Natural killer cell (primary cell): ENCODE measurements at regions not wholly inside any gene's neighbourhood (a gene's known extent, or its start where the extent isn't known, plus 50 kb on each side); places are given as distances from the start of the nearest gene placed in this dataset.

Source experiments
- ATAC-seq, 3 donors: fragments of 150-1000 bp in 2 of 3; fragments of 200-7000 bp in 1 of 3; cut with Tn5 transposase; 1 replicate in 1 of 3; 2 replicates in 2 of 3; pipeline ENCODE4 v1.10.0; 2021; ENCODE audit warnings: mild to moderate bottlenecking in 2 of 3, moderate library complexity in 2 of 3
- DNase-seq, 2 donors: peaks; one replicate each; pipeline versions ENCODE4 v3.0.0 to v3.0.0-alpha.2; 2013 to 2021; ENCODE audit warnings: mixed read lengths in 1 of 2
- H3K27ac ChIP-seq: one replicate; pipeline ENCODE4 v1.5.1; 2013; ENCODE audit warnings: mild to moderate bottlenecking, low read length
- H3K27me3 ChIP-seq: one replicate; pipeline ENCODE4 v1.6.1; 2013; ENCODE audit warnings: low read length; ENCODE audit not compliant: control insufficient read depth, insufficient read depth
- H3K36me3 ChIP-seq: one replicate; pipeline ENCODE4 v1.6.1; 2013; ENCODE audit warnings: low read length; ENCODE audit not compliant: control insufficient read depth, insufficient read depth
- H3K4me1 ChIP-seq: one replicate; pipeline ENCODE4 v1.6.1; 2013; ENCODE audit warnings: low read length; ENCODE audit not compliant: control insufficient read depth, insufficient read depth
- H3K4me3 ChIP-seq: one replicate; pipeline ENCODE4 v1.5.1; 2013; ENCODE audit warnings: low read length
- H3K9me3 ChIP-seq: one replicate; pipeline ENCODE4 v1.6.1; 2013; ENCODE audit warnings: low read length; ENCODE audit not compliant: control insufficient read depth, insufficient read depth
- H3K27ac Mint-ChIP-seq, 2 donors: one replicate each; pipeline ENCODE4 v1.8.0; 2022; ENCODE audit warnings: mild to moderate bottlenecking in 2 of 2, mixed read lengths in 2 of 2, moderate library complexity in 1 of 2
- H3K27me3 Mint-ChIP-seq, 2 donors: one replicate each; pipeline ENCODE4 v1.8.0; 2022; ENCODE audit warnings: low read depth in 2 of 2, mixed read lengths in 2 of 2
- H3K36me3 Mint-ChIP-seq: one replicate; pipeline ENCODE4 v1.8.0; 2022; ENCODE audit warnings: mixed read lengths
- H3K4me1 Mint-ChIP-seq, 2 donors: one replicate each; pipeline ENCODE4 v1.8.0; 2022; ENCODE audit warnings: mixed read lengths in 2 of 2
- H3K4me3 Mint-ChIP-seq: one replicate; pipeline ENCODE4 v1.8.0; 2022; ENCODE audit warnings: mild to moderate bottlenecking, moderate library complexity, mixed read lengths
- H3K9me3 Mint-ChIP-seq, 2 donors: one replicate each; pipeline ENCODE4 v1.8.0; 2022; ENCODE audit warnings: mixed read lengths in 2 of 2
- CTCF ChIP-seq: fragments of 200-600 bp; IDR thresholded peaks from one replicate; pipeline ENCODE4 v1.8.0; 2022; ENCODE audit warnings: antibody characterized with exemption
- WGBS: methylation state at CpG from one replicate; pipeline ENCODE4 v1.1.7; 2013; ENCODE audit warnings: missing lambda C conversion rate; ENCODE audit not compliant: insufficient coverage; 5-methylcytosine and 5-hydroxymethylcytosine counted together
- intact Hi-C: fragments of 100-400 bp; cut with micrococcal nuclease; formaldehyde crosslinking; loops from one replicate; pipeline ENCODE4 v1.14.2; 2022

DNA sequence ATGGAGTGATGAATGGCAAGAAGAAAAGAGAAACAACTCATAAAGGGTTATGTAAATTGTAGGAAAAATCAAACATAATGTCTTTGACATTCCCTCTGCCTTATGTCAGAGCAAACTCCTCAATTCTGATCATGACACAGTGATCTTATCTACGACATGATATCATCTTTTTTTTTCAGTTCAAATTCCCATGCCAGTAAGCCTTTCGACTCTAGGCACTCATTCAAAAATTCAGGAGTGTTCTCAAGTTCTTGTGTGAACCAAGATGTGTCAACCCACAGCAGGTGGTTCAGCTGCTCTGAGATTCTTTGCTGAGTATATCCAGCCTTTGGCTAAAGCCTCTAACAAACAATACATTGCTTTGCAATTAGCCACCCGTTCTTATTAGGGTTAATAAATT lies 97.1 kb upstream of the ESRRG start:
- H3K36me3 ChIP-seq: no peaks in the 10 kb centered on the region
- no peak for TF ChIP-seq CTCF
- ATAC-seq (no peak), DNase-seq (no peak)
- no peak overlapping the region for H3K27ac ChIP-seq
- 76% methylated on average over 2 of the region's 3 CpGs for WGBS
- no peaks in the 10 kb centered on the region for H3K4me1 Mint-ChIP-seq
- intact Hi-C loops: no loop called here
- H3K27me3 Mint-ChIP-seq: no peaks in the 10 kb centered on the region
- H3K27ac Mint-ChIP-seq: no peak overlapping the region
- H3K27me3 ChIP-seq: no peaks in the 10 kb centered on the region
- no peak overlapping the region for H3K4me3 Mint-ChIP-seq
- peaks cover 2 to 5% of the 10 kb centered on the region in 2 donors for H3K9me3 Mint-ChIP-seq
- no peak overlapping the region for H3K4me3 ChIP-seq
- H3K4me1 ChIP-seq: no peaks in the 10 kb centered on the region
- no peaks in the 10 kb centered on the region for H3K36me3 Mint-ChIP-seq
- H3K9me3 ChIP-seq: no peaks in the 10 kb centered on the region

- intact Hi-C loops: no loop called here
- DNase-seq (no peak), ATAC-seq (no peak)
- H3K27ac ChIP-seq: no peak overlapping the region
- 88% methylated on average over 1 of the region's 1 CpG for WGBS
- Mint-ChIP-seq H3K9me3 (peaks cover 0 to 3% of the 10 kb centered on the region in 2 donors), H3K36me3 (no peaks in the 10 kb centered on the region), H3K27ac (no peak overlapping the region), H3K4me3 (no peak overlapping the region), H3K27me3 (no peaks in the 10 kb centered on the region), H3K4me1 (no peaks in the 10 kb centered on the region)
- H3K9me3 ChIP-seq: no peaks in the 10 kb centered on the region
- TF ChIP-seq CTCF: no peak
- no peaks in the 10 kb centered on the region for H3K4me1 ChIP-seq
- no peaks in the 10 kb centered on the region for H3K36me3 ChIP-seq
- H3K4me3 ChIP-seq: no peak overlapping the region
- H3K27me3 ChIP-seq: no peaks in the 10 kb centered on the region
Measured at GRCh38 chr1:216818284-216818683, 95.1 kb upstream of the ESRRG start.

GRCh38 chr1:216815260-216816131 lies 92.3 kb upstream of the ESRRG start:
- Mint-ChIP-seq H3K27ac (no peak overlapping the region), H3K4me1 (no peaks in the 10 kb centered on the region), H3K36me3 (no peaks in the 10 kb centered on the region), H3K4me3 (no peak overlapping the region), H3K27me3 (no peaks in the 10 kb centered on the region), H3K9me3 (peaks cover 3 to 8% of the 10 kb centered on the region in 2 donors)
- Histone ChIP-seq H3K27me3 (no peaks in the 10 kb centered on the region), H3K9me3 (no peaks in the 10 kb centered on the region), H3K4me1 (no peaks in the 10 kb centered on the region), H3K36me3 (no peaks in the 10 kb centered on the region), H3K4me3 (no peak overlapping the region), H3K27ac (no peak overlapping the region)
- intact Hi-C loops: no loop called here
- no peak for TF ChIP-seq CTCF
- no peak for DNase-seq
- 94% methylated on average over 11 of the region's 11 CpGs for WGBS
- ATAC-seq: no peak
